Ishikawa (cell line): ENCODE measurements at regions not wholly inside any gene's neighbourhood (a gene's known extent, or its start where the extent isn't known, plus 50 kb on each side); places are given as distances from the start of the nearest gene placed in this dataset.

ENCODE experiments used
- CEBPB ChIP-seq: IDR thresholded peaks from 2 replicates; pipeline ENCODE4 v1.6.1; 2012
- CREB1 ChIP-seq: IDR thresholded peaks from 2 replicates; pipeline ENCODE4 v1.6.1; 2012; ENCODE audit warnings: low read depth
- EP300 ChIP-seq: IDR thresholded peaks from 2 replicates; pipeline ENCODE4 v1.6.1; 2012; ENCODE audit warnings: borderline replicate concordance
- NFIC ChIP-seq: IDR thresholded peaks from 2 replicates; pipeline ENCODE4 v1.6.1; 2012
- RAD21 ChIP-seq: IDR thresholded peaks from 2 replicates; pipeline ENCODE4 v1.6.1; 2012; ENCODE audit warnings: low read depth
- YY1 ChIP-seq: IDR thresholded peaks from 2 replicates; pipeline ENCODE4 v1.6.1; 2012; ENCODE audit warnings: low read depth
- TF ChIP-seq, protein P1 (sequence below): IDR thresholded peaks from 2 replicates; pipeline ENCODE4 v1.6.1; 2012
- TF ChIP-seq, protein P2 (sequence below): IDR thresholded peaks from 2 replicates; pipeline ENCODE4 v1.6.1; 2012; ENCODE audit warnings: low read depth, mild to moderate bottlenecking
- TF ChIP-seq, protein P3 (sequence below): IDR thresholded peaks from 2 replicates; pipeline ENCODE4 v1.6.1; 2012

DNA sequence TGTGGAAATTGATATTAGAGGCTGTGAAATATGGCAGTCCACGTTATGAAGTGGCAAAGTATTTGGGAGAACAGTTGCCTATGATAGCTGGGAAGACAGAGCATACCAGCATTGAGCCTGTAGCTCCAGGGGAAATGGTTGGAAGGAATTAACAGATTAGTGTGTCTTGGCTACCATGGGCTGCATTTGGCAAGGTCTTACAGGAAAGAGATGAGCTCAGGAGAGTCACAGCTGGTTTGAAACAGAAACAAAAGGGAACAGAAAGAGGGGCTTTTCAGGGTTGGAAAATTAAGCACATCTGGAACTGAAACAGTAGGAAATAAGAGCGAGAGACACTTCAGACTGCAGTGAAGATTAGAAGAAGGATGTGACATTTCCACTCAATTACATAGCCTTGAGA is 141.7 kb downstream of the FBLN2 start:
- TF ChIP-seq CEBPB, result no peak
- no peak for TF ChIP-seq CREB1
- TF ChIP-seq, protein P1, sequence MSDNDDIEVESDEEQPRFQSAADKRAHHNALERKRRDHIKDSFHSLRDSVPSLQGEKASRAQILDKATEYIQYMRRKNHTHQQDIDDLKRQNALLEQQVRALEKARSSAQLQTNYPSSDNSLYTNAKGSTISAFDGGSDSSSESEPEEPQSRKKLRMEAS, result no peak
- no peak for TF ChIP-seq EP300
- TF ChIP-seq RAD21, result no peak
- TF ChIP-seq, protein P2, sequence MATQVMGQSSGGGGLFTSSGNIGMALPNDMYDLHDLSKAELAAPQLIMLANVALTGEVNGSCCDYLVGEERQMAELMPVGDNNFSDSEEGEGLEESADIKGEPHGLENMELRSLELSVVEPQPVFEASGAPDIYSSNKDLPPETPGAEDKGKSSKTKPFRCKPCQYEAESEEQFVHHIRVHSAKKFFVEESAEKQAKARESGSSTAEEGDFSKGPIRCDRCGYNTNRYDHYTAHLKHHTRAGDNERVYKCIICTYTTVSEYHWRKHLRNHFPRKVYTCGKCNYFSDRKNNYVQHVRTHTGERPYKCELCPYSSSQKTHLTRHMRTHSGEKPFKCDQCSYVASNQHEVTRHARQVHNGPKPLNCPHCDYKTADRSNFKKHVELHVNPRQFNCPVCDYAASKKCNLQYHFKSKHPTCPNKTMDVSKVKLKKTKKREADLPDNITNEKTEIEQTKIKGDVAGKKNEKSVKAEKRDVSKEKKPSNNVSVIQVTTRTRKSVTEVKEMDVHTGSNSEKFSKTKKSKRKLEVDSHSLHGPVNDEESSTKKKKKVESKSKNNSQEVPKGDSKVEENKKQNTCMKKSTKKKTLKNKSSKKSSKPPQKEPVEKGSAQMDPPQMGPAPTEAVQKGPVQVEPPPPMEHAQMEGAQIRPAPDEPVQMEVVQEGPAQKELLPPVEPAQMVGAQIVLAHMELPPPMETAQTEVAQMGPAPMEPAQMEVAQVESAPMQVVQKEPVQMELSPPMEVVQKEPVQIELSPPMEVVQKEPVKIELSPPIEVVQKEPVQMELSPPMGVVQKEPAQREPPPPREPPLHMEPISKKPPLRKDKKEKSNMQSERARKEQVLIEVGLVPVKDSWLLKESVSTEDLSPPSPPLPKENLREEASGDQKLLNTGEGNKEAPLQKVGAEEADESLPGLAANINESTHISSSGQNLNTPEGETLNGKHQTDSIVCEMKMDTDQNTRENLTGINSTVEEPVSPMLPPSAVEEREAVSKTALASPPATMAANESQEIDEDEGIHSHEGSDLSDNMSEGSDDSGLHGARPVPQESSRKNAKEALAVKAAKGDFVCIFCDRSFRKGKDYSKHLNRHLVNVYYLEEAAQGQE, result no peak
- TF ChIP-seq YY1, result no peak
- TF ChIP-seq, protein P3, sequence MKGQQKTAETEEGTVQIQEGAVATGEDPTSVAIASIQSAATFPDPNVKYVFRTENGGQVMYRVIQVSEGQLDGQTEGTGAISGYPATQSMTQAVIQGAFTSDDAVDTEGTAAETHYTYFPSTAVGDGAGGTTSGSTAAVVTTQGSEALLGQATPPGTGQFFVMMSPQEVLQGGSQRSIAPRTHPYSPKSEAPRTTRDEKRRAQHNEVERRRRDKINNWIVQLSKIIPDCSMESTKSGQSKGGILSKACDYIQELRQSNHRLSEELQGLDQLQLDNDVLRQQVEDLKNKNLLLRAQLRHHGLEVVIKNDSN, result no peak
- TF ChIP-seq NFIC, result no peak
